ENCODE measurements at regions not wholly inside any gene's neighbourhood (a gene's known extent, or its start where the extent isn't known, plus 50 kb on each side); places are given as distances from the start of the nearest gene placed in this dataset. TPM values are rescaled to one million over a fixed set of nuclear protein-coding genes. Genes with fewer than 3 reads are reported as not detected.

DNA sequence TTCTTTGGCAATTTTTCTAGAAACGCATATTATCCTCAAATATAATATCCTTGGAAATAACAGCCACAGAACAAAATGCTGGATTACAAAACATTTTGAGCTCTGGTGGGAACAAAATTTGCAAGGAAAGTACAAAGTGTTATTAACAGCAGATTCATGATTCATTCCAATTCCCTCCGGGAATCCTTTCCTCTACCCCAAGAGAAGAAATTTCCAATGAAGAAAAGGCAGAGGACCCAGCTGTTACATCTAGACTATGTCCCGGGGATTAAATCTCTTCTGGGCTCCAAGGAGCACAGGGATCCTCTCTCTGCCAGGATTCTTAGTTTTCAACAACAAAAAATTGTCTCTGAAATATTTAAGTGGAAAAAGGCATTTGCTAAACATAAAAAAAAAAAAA is 51.6 kb upstream of the TMEFF2 start:
- CTCF ChIA-PET (ENCODE audit: unreplicated experiment): no interaction called here
- BruUV-seq (replicated peaks): no TSS peak

DNA sequence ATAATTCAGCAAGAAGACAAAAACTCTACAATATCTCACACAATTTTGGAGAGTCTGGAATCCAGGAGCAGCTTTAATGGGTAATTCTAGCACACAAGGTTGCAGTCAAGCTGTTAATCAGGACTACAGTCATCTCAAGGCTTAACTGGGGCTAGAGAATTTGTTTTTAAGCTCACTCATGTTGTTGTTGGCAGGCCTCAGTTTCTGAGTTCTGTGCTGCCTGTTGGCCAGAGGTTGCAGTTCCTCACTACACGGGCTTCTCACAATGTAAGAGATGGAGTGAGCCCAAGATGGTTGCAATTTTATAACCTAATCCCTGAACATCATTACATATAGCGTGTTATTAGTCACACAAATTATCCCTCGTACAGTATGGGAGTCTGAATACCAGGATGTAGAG is 50.6 kb upstream of the TMEFF2 start:
- Histone ChIP-seq H3K27ac (ENCODE audit: low read depth, low read length, poor library complexity, severe bottlenecking) (no peak overlapping the region), H3K79me2 (ENCODE audit: insufficient read depth, low read depth, low read length) (no peaks in the 10 kb centered on the region), H3K4me3 (ENCODE audit: low read depth, low read length, poor library complexity, severe bottlenecking) (no peak overlapping the region), H4K20me1 (ENCODE audit: insufficient read depth, low read length) (no peaks in the 10 kb centered on the region), H3K36me3 (ENCODE audit: insufficient read depth, low read length) (no peaks in the 10 kb centered on the region), H3K9me2 (ENCODE audit: insufficient read depth, low read length) (no peaks in the 10 kb centered on the region), H3K4me2 (ENCODE audit: low read length) (no peak overlapping the region), H2AFZ (ENCODE audit: low read length) (no peak overlapping the region), H3K4me1 (ENCODE audit: insufficient read depth, low read length, poor library complexity, severe bottlenecking) (no peaks in the 10 kb centered on the region), H3K9me3 (ENCODE audit: low read length) (no peaks in the 10 kb centered on the region)
- TF ChIP-seq, protein P1, sequence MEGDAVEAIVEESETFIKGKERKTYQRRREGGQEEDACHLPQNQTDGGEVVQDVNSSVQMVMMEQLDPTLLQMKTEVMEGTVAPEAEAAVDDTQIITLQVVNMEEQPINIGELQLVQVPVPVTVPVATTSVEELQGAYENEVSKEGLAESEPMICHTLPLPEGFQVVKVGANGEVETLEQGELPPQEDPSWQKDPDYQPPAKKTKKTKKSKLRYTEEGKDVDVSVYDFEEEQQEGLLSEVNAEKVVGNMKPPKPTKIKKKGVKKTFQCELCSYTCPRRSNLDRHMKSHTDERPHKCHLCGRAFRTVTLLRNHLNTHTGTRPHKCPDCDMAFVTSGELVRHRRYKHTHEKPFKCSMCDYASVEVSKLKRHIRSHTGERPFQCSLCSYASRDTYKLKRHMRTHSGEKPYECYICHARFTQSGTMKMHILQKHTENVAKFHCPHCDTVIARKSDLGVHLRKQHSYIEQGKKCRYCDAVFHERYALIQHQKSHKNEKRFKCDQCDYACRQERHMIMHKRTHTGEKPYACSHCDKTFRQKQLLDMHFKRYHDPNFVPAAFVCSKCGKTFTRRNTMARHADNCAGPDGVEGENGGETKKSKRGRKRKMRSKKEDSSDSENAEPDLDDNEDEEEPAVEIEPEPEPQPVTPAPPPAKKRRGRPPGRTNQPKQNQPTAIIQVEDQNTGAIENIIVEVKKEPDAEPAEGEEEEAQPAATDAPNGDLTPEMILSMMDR (conservative IDR thresholded peaks at IDR 0.05; ENCODE audit: low read length): no peak
- no peak for TF ChIP-seq EZH2phosphoT487 (IDR thresholded peaks at IDR 0.05; ENCODE audit: borderline replicate concordance, low read depth, low read length)
- POLR2A ChIA-PET: interaction anchor here (0.5 to 0.7 kb wide), 2 partner anchors 370 to 427 kb away, joined by 3 read pairs; no protein-coding TSS in a partner anchor
- no peak for DNase-seq (ENCODE audit: low spot score)
- no TSS peak for BruUV-seq (replicated peaks)
- CTCF ChIA-PET (ENCODE audit: unreplicated experiment): no interaction called here
- intact Hi-C loops (cut with micrococcal nuclease; ENCODE audit: unreplicated experiment): no loop called here

More for the DNA sequence above, 51.6 kb upstream of the TMEFF2 start:
- no peak for TF ChIP-seq EZH2phosphoT487 (IDR thresholded peaks at IDR 0.05; ENCODE audit: borderline replicate concordance, low read depth, low read length)
- TF ChIP-seq, protein P1 (conservative IDR thresholded peaks at IDR 0.05; ENCODE audit: low read length): no peak
- no peak overlapping the region for H2AFZ ChIP-seq (ENCODE audit: low read length)
- DNase-seq (ENCODE audit: low spot score): no peak
- POLR2A ChIA-PET: interaction anchor here (0.6 kb wide), 1 partner anchor 19 kb away, joined by 3 read pairs; no protein-coding TSS in a partner anchor
- H3K4me1 ChIP-seq (ENCODE audit: insufficient read depth, low read length, poor library complexity, severe bottlenecking): no peaks in the 10 kb centered on the region
- no peak overlapping the region for H3K27ac ChIP-seq (ENCODE audit: low read depth, low read length, poor library complexity, severe bottlenecking)
- no peaks in the 10 kb centered on the region for H3K79me2 ChIP-seq (ENCODE audit: insufficient read depth, low read depth, low read length)
- H3K9me3 ChIP-seq (ENCODE audit: low read length): no peaks in the 10 kb centered on the region
- H3K9me2 ChIP-seq (ENCODE audit: insufficient read depth, low read length): no peaks in the 10 kb centered on the region
- no peaks in the 10 kb centered on the region for H4K20me1 ChIP-seq (ENCODE audit: insufficient read depth, low read length)
- H3K4me2 ChIP-seq (ENCODE audit: low read length): no peak overlapping the region
- no peaks in the 10 kb centered on the region for H3K36me3 ChIP-seq (ENCODE audit: insufficient read depth, low read length)
- intact Hi-C loops (cut with micrococcal nuclease; ENCODE audit: unreplicated experiment): no loop called here
- H3K4me3 ChIP-seq (ENCODE audit: low read depth, low read length, poor library complexity, severe bottlenecking): no peak overlapping the region

Small RNAs in the stretch of these regions (small RNA-seq; reads per million reads assigned to genes)
- gene AC068135.1: not detected
- gene AC074290.1: not detected
- gene RF00017: not detected
- not detected for gene RF00273
- not detected for gene RNU6-169P
